Body of pancreas (tissue), 4 donors: ENCODE measurements at regions not wholly inside any gene's neighbourhood (a gene's known extent, or its start where the extent isn't known, plus 50 kb on each side); places are given as distances from the start of the nearest gene placed in this dataset.

Experiments used
- ATAC-seq: fragments of 150-250 bp; one replicate; pipeline ENCODE4 v1.9.1; 2016
- DNase-seq, 4 donors: peaks; one replicate each; pipeline ENCODE4 v3.0.0-alpha.2; 2019
- H3K27ac ChIP-seq, 4 donors: fragments of 200-600 bp; sonication (generic); 1 replicate in 3 of 4; 2 replicates in 1 of 4; pipeline versions ENCODE4 v1.5.1 to v1.6.1; 2016 to 2019; ENCODE audit warnings: mild to moderate bottlenecking in 1 of 4, mixed read lengths in 1 of 4, moderate library complexity in 1 of 4
- H3K27me3 ChIP-seq, 2 donors: fragments of 200-600 bp; sonication (generic); one replicate each; pipeline ENCODE4 v1.6.0; 2016; ENCODE audit warnings: mild to moderate bottlenecking in 1 of 2
- H3K36me3 ChIP-seq, 2 donors: fragments of 200-600 bp; sonication (generic); replicated peaks in 1 of 2; 2 replicates each; pipeline ENCODE4 v1.5.1; 2016; ENCODE audit warnings: low read depth in 2 of 2; ENCODE audit not compliant: insufficient read depth in 1 of 2
- H3K4me1 ChIP-seq: fragments of 200-600 bp; sonication (generic); one replicate; pipeline ENCODE4 v1.6.0; 2016
- H3K4me3 ChIP-seq, 2 donors: fragments of 200-600 bp; sonication (generic); 1 replicate in 1 of 2; 2 replicates in 1 of 2; pipeline ENCODE4 v1.5.1; 2016 to 2019
- H3K9me3 ChIP-seq, 3 donors: fragments of 200-600 bp; sonication (generic); 1 replicate in 2 of 3; 2 replicates in 1 of 3; pipeline ENCODE4 v1.5.1; 2016
- CTCF ChIP-seq, 7 experiments: fragments of 450-650 bp in 4 of 7; fragments of 200-600 bp in 3 of 7; sonication (generic) in 3 of 7; IDR thresholded peaks; one replicate each; pipeline ENCODE4 v1.5.1; 2016 to 2019; ENCODE audit warnings: antibody characterized with exemption in 7 of 7
- POLR2A ChIP-seq, 3 donors: fragments of 450-650 bp; IDR thresholded peaks; one replicate each; pipeline ENCODE4 v1.6.1; 2016; ENCODE audit warnings: antibody characterized with exemption in 3 of 3, mild to moderate bottlenecking in 2 of 3
- WGBS, 2 donors: methylation state at CpG; one replicate each; pipeline ENCODE4 v1.1.5; 2017; 5-methylcytosine and 5-hydroxymethylcytosine counted together
- intact Hi-C: fragments of 100-400 bp; cut with DNase I; formaldehyde crosslinking; loops from one replicate; pipeline ENCODE4 v1.15.1; 2023

- no peak for ATAC-seq
- Histone ChIP-seq H3K27ac (no peak overlapping the region), H3K4me1 (no peaks in the 10 kb centered on the region), H3K36me3 (no peaks in the 10 kb centered on the region), H3K27me3 (no peaks in the 10 kb centered on the region), H3K9me3 (no peaks in the 10 kb centered on the region), H3K4me3 (no peak overlapping the region)
- no peak for DNase-seq
- intact Hi-C loops: no loop called here
- WGBS, 2 donors: 90 to 97% methylated on average over 3 of the region's 3 CpGs
- no peak for TF ChIP-seq POLR2A (IDR thresholded peaks at IDR 0.05)
- no peak for TF ChIP-seq CTCF (IDR thresholded peaks at IDR 0.05)
Observed at GRCh38 chr6:113451049-113451448, 406.1 kb upstream of the MARCKS start.

- ATAC-seq (peak; percentile 42), DNase-seq (peak in 2 of 4 donors; percentile 13 to 35)
- intact Hi-C loops: no loop called here
- no peak for TF ChIP-seq POLR2A (IDR thresholded peaks at IDR 0.05)
- TF ChIP-seq CTCF (IDR thresholded peaks at IDR 0.05): no peak
- H3K36me3 ChIP-seq: no peaks in the 10 kb centered on the region
- H3K4me3 ChIP-seq: no peak overlapping the region
- no peaks in the 10 kb centered on the region for H3K9me3 ChIP-seq
- H3K27me3 ChIP-seq: no peaks in the 10 kb centered on the region
- H3K4me1 ChIP-seq: peaks cover 7% of the 10 kb centered on the region
- no peak overlapping the region for H3K27ac ChIP-seq
- WGBS, 2 donors: 92 to 99% methylated on average over 4 of the region's 4 CpGs
Observed at GRCh38 chr6:113457198-113457597, 399.9 kb upstream of the MARCKS start.

- H3K9me3 ChIP-seq: no peaks in the 10 kb centered on the region
- WGBS, 2 donors: 40 to 42% methylated on average over 2 of the region's 2 CpGs
- no peak for TF ChIP-seq POLR2A (IDR thresholded peaks at IDR 0.05)
- TF ChIP-seq CTCF (IDR thresholded peaks at IDR 0.05): no peak
- no peaks in the 10 kb centered on the region for H3K36me3 ChIP-seq
- H3K4me1 ChIP-seq: peaks cover 7% of the 10 kb centered on the region
- DNase-seq (no peak), ATAC-seq (no peak)
- intact Hi-C loops: no loop called here
- no peak overlapping the region for H3K4me3 ChIP-seq
- H3K27me3 ChIP-seq: no peaks in the 10 kb centered on the region
- H3K27ac ChIP-seq: no peak overlapping the region
Observed at GRCh38 chr6:113457751-113458150, 399.4 kb upstream of the MARCKS start.

GRCh38 chr6:113458368-113459010 is 398.7 kb upstream of the MARCKS start:
- intact Hi-C loops: no loop called here
- TF ChIP-seq POLR2A (IDR thresholded peaks at IDR 0.05): no peak
- no peak for TF ChIP-seq CTCF (IDR thresholded peaks at IDR 0.05)
- H3K9me3 ChIP-seq: no peaks in the 10 kb centered on the region
- no peaks in the 10 kb centered on the region for H3K27me3 ChIP-seq
- H3K36me3 ChIP-seq: no peaks in the 10 kb centered on the region
- H3K27ac ChIP-seq: no peak overlapping the region
- H3K4me3 ChIP-seq: no peak overlapping the region
- WGBS, 2 donors: 9 to 14% methylated on average over 2 of the region's 2 CpGs
- H3K4me1 ChIP-seq: peaks cover 7% of the 10 kb centered on the region
- no peak for ATAC-seq
- DNase-seq: no peak
